ENCODE measurements at regions not wholly inside any gene's neighbourhood (a gene's known extent, or its start where the extent isn't known, plus 50 kb on each side); places are given as distances from the start of the nearest gene placed in this dataset.

DNA sequence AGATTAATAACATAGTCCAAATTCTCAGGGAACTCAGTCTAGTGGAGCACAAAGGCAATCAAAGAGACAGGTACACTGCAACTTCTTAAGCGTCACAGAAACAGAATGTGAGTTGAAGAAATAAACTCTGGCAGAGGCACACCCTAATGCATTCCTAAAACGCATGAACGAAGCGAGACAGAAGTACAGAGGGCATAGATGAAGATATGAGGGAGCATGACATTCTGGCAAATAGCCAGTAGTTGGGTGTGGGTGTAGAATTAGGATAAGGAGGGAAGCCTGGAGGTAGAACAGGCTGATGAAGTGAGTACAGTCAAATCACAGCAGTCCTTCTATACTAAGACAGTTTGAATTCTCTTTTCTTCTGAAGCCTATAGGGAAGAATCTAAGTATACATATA is 838.7 kb upstream of the API5 start:
- Histone ChIP-seq H3K9ac (ENCODE audit: extremely low read depth, low read length, poor library complexity, severe bottlenecking) (no peak overlapping the region), H3K4me3 (ENCODE audit: low read length) (no peak overlapping the region), H3K27ac (ENCODE audit: low read depth, low read length) (no peak overlapping the region), H3K9me3 (ENCODE audit: control insufficient read depth, low read length) (no peaks in the 10 kb centered on the region), H3K4me1 (ENCODE audit: control insufficient read depth, insufficient read depth, low read length) (no peaks in the 10 kb centered on the region), H3K27me3 (ENCODE audit: control insufficient read depth, insufficient read depth, low read length, poor library complexity, severe bottlenecking) (no peaks in the 10 kb centered on the region), H3K36me3 (ENCODE audit: control insufficient read depth, insufficient read depth, low read length) (no peaks in the 10 kb centered on the region)
- no peak for DNase-seq
- Mint-ChIP-seq H3K4me1 (no peaks in the 10 kb centered on the region), H3K36me3 (ENCODE audit: low read depth) (no peaks in the 10 kb centered on the region), H3K27me3 (ENCODE audit: insufficient read depth) (no peaks in the 10 kb centered on the region), H3K27ac (no peak overlapping the region), H3K4me3 (no peak overlapping the region), H3K9me3 (peaks cover 3% of the 10 kb centered on the region)
- TF ChIP-seq, protein P1, sequence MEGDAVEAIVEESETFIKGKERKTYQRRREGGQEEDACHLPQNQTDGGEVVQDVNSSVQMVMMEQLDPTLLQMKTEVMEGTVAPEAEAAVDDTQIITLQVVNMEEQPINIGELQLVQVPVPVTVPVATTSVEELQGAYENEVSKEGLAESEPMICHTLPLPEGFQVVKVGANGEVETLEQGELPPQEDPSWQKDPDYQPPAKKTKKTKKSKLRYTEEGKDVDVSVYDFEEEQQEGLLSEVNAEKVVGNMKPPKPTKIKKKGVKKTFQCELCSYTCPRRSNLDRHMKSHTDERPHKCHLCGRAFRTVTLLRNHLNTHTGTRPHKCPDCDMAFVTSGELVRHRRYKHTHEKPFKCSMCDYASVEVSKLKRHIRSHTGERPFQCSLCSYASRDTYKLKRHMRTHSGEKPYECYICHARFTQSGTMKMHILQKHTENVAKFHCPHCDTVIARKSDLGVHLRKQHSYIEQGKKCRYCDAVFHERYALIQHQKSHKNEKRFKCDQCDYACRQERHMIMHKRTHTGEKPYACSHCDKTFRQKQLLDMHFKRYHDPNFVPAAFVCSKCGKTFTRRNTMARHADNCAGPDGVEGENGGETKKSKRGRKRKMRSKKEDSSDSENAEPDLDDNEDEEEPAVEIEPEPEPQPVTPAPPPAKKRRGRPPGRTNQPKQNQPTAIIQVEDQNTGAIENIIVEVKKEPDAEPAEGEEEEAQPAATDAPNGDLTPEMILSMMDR (conservative IDR thresholded peaks at IDR 0.05) = no peak
- WGBS, 2 experiments (ENCODE audit: insufficient coverage in 1 of 2, insufficient read length in 1 of 2) = 94% methylated on average over 4 of the region's 4 CpGs

DNA sequence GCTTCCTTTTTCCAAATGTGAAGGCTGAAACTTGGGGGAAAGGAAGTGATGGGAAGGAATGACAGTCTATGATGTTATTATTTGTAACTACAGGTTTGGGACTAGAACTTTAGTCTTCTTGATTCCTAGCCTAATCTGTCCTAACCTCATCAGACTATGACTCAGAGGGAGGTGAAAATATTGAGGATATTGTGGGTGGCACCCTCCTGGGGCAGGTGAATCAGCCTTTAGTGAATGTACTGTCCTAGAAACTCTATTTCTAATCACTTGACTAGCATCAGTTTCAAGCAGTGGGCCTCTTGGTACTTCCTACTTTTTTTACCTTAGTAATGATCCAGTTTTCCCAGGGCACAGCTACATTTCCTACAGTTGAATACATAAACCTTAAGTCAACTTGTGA is 829.0 kb upstream of the API5 start:
- DNase-seq = no peak
- no peak overlapping the region for H3K9ac ChIP-seq (ENCODE audit: extremely low read depth, low read length, poor library complexity, severe bottlenecking)
- H3K9me3 ChIP-seq (ENCODE audit: control insufficient read depth, low read length) = no peaks in the 10 kb centered on the region
- no peaks in the 10 kb centered on the region for H3K4me1 ChIP-seq (ENCODE audit: control insufficient read depth, insufficient read depth, low read length)
- Mint-ChIP-seq H3K4me1 (no peaks in the 10 kb centered on the region), H3K27me3 (ENCODE audit: insufficient read depth) (no peaks in the 10 kb centered on the region), H3K9me3 (peaks cover 43% of the 10 kb centered on the region), H3K27ac (no peak overlapping the region), H3K4me3 (no peak overlapping the region), H3K36me3 (ENCODE audit: low read depth) (no peaks in the 10 kb centered on the region)
- TF ChIP-seq, protein P1 (conservative IDR thresholded peaks at IDR 0.05) = no peak
- no peak overlapping the region for H3K4me3 ChIP-seq (ENCODE audit: low read length)
- no peak overlapping the region for H3K27ac ChIP-seq (ENCODE audit: low read depth, low read length)
- H3K27me3 ChIP-seq (ENCODE audit: control insufficient read depth, insufficient read depth, low read length, poor library complexity, severe bottlenecking) = no peaks in the 10 kb centered on the region
- H3K36me3 ChIP-seq (ENCODE audit: control insufficient read depth, insufficient read depth, low read length) = no peaks in the 10 kb centered on the region

DNA sequence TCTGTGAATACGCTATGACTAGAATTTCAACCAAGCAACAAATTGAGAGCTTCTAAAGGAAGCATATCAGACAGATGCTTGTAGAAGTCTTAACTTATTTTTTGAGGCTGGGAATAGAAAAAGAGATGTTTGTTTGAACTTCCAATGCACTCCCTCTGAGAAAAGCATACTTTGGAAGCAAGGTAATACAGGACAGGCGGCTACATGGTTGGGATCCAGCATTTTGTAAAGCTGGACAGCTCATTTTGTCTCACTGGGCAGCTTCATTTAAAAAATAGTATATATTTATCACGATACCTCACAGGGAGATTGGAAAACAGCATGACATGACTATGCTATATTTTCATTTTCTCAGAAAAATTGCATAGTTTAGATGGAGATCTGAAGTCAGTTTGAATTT is 821.3 kb upstream of the API5 start:
- Mint-ChIP-seq H3K4me3 (no peak overlapping the region), H3K36me3 (ENCODE audit: low read depth) (no peaks in the 10 kb centered on the region), H3K27me3 (ENCODE audit: insufficient read depth) (no peaks in the 10 kb centered on the region), H3K27ac (no peak overlapping the region), H3K4me1 (no peaks in the 10 kb centered on the region), H3K9me3 (peaks cover 5% of the 10 kb centered on the region)
- Histone ChIP-seq H3K4me1 (ENCODE audit: control insufficient read depth, insufficient read depth, low read length) (no peaks in the 10 kb centered on the region), H3K27ac (ENCODE audit: low read depth, low read length) (no peak overlapping the region), H3K36me3 (ENCODE audit: control insufficient read depth, insufficient read depth, low read length) (no peaks in the 10 kb centered on the region), H3K9me3 (ENCODE audit: control insufficient read depth, low read length) (no peaks in the 10 kb centered on the region), H3K9ac (ENCODE audit: extremely low read depth, low read length, poor library complexity, severe bottlenecking) (no peak overlapping the region), H3K4me3 (ENCODE audit: low read length) (no peak overlapping the region), H3K27me3 (ENCODE audit: control insufficient read depth, insufficient read depth, low read length, poor library complexity, severe bottlenecking) (no peaks in the 10 kb centered on the region)
- WGBS, 2 experiments (ENCODE audit: insufficient coverage in 1 of 2, insufficient read length in 1 of 2) = 91 to 93% methylated on average over 2 to 3 of the region's 3 CpGs
- DNase-seq = no peak
- TF ChIP-seq, protein P1 (conservative IDR thresholded peaks at IDR 0.05) = no peak
